ENCODE measurements at regions not wholly inside any gene's neighbourhood (a gene's known extent, or its start where the extent isn't known, plus 50 kb on each side); places are given as distances from the start of the nearest gene placed in this dataset.

DNA sequence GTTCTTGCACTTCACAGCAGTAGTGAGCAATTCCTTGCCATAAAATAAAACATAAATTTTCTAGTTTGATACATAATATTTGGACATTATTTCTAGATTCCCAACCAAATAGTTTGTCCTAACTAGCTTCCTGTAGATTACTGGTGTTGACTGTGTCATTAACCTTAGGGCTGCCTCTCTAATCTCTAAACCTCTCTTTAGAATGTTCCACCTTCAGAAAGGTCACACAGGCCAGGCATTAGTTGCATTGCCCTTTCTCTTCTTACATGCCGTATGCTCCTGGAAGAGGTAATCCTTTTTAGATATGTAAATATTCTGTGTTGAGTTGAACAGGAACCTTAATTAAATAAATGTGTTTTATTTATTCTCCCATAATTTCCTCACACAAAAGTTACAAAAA is 904.9 kb upstream of the CNTN5 start:
- Histone ChIP-seq H3K9ac (ENCODE audit: control insufficient read depth, insufficient read depth, low read length) (no peak overlapping the region), H3K36me3 (ENCODE audit: control insufficient read depth in 2 of 2, insufficient read depth in 2 of 2, low read length in 1 of 2) (no peaks in the 10 kb centered on the region), H3K9me3 (replicated peaks; ENCODE audit: control insufficient read depth, insufficient read depth, low read length) (no peaks in the 10 kb centered on the region), H3K27me3 (replicated peaks in 1 of 2; ENCODE audit: control insufficient read depth in 2 of 2, insufficient read depth in 2 of 2, low read length in 1 of 2) (no peaks in the 10 kb centered on the region), H4K20me1 (ENCODE audit: control insufficient read depth, insufficient read depth) (no peaks in the 10 kb centered on the region), H3K27ac (ENCODE audit: control insufficient read depth, insufficient read depth) (no peak overlapping the region), H3K79me2 (ENCODE audit: control insufficient read depth, insufficient read depth, low read length) (no peaks in the 10 kb centered on the region), H3K4me2 (ENCODE audit: control insufficient read depth, insufficient read depth) (no peak overlapping the region), H3K4me1 (ENCODE audit: control insufficient read depth, insufficient read depth, low read length) (no peaks in the 10 kb centered on the region), H2AFZ (ENCODE audit: control insufficient read depth, low read depth, low read length) (no peak overlapping the region), H3K4me3 (no peak overlapping the region)
- DNase-seq (ENCODE audit: low read depth, low spot score) (no peak), FAIRE-seq (no peak), ATAC-seq (no peak)
- intact Hi-C loops (cut with micrococcal nuclease; ENCODE audit: unreplicated experiment): no loop called here
- WGBS (ENCODE audit: insufficient coverage, insufficient replicate concordance, low lambda C conversion rate, missing lambda C conversion rate): 45% methylated on average over 1 of the region's 1 CpG
- ChIA-PET RAD21 (ENCODE audit: unreplicated experiment) (no interaction called here), POLR2A (no interaction called here), CTCF (no interaction called here), SMC1A (ENCODE audit: uncharacterized antibody, unreplicated experiment) (no interaction called here)
- no TSS peak for BruUV-seq (replicated peaks)
- in situ Hi-C loops (cut with MboI): no loop called here
- TF ChIP-seq RAD21 (IDR thresholded peaks at IDR 0.05; ENCODE audit: insufficient read depth, low read depth, low read length) (no peak), ATF7 (IDR thresholded peaks at IDR 0.05; ENCODE audit: low read depth) (no peak), ZBED1 (IDR thresholded peaks at IDR 0.05; ENCODE audit: borderline replicate concordance) (no peak), USF2 (IDR thresholded peaks at IDR 0.05; ENCODE audit: borderline replicate concordance, low read depth, low read length) (no peak), CBX5 (IDR thresholded peaks at IDR 0.05; ENCODE audit: low read depth) (no peak), RCOR1 (conservative IDR thresholded peaks at IDR 0.05; ENCODE audit: low read depth, low read length) (no peak), MEF2B (IDR thresholded peaks at IDR 0.05; ENCODE audit: partially characterized antibody, poor library complexity, severe bottlenecking) (no peak), MEF2A (IDR thresholded peaks at IDR 0.05; ENCODE audit: insufficient read depth, low read depth, low read length) (no peak), MTA3 (IDR thresholded peaks at IDR 0.05; ENCODE audit: borderline replicate concordance, low read length) (no peak), BCLAF1 (IDR thresholded peaks at IDR 0.05) (no peak), RUNX3 (IDR thresholded peaks at IDR 0.05; ENCODE audit: low read length) (no peak), TCF7 (IDR thresholded peaks at IDR 0.05; ENCODE audit: borderline replicate concordance) (no peak), CHD4 (IDR thresholded peaks at IDR 0.05) (no peak), SIX5 (IDR thresholded peaks at IDR 0.05; ENCODE audit: low read depth, low read length, severe bottlenecking) (no peak), ZSCAN29 (IDR thresholded peaks at IDR 0.05) (no peak)
- TF ChIP-seq, protein P1, sequence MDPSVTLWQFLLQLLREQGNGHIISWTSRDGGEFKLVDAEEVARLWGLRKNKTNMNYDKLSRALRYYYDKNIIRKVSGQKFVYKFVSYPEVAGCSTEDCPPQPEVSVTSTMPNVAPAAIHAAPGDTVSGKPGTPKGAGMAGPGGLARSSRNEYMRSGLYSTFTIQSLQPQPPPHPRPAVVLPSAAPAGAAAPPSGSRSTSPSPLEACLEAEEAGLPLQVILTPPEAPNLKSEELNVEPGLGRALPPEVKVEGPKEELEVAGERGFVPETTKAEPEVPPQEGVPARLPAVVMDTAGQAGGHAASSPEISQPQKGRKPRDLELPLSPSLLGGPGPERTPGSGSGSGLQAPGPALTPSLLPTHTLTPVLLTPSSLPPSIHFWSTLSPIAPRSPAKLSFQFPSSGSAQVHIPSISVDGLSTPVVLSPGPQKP (IDR thresholded peaks at IDR 0.05; ENCODE audit: low read depth, low read length): no peak

Data from GM12878 (cell line).